GM21360 (cell line): ENCODE measurements at regions not wholly inside any gene's neighbourhood (a gene's known extent, or its start where the extent isn't known, plus 50 kb on each side); places are given as distances from the start of the nearest gene placed in this dataset.

Experiments used
- ATAC-seq: cut with Tn5 transposase; IDR thresholded peaks from one replicate; pipeline ENCODE4 v1.9.1; 2021; ENCODE audit warnings: mild to moderate bottlenecking, moderate library complexity; ENCODE audit not compliant: unreplicated experiment

- no peak for ATAC-seq
Observed at GRCh38 chr19:29321116-29321515, 108.2 kb upstream of the UQCRFS1 start.

- ATAC-seq = no peak
Observed at GRCh38 chr19:29323021-29323430, 110.1 kb upstream of the UQCRFS1 start.

- ATAC-seq = no peak
Observed at GRCh38 chr19:29323440-29324290, 110.7 kb upstream of the UQCRFS1 start.

GRCh38 chr19:29324291-29324680 lies 111.3 kb upstream of the UQCRFS1 start:
- ATAC-seq = no peak

GRCh38 chr19:29324717-29325116 lies 111.8 kb upstream of the UQCRFS1 start:
- no peak for ATAC-seq

- no peak for ATAC-seq
Observed at GRCh38 chr19:29325241-29325975, 112.5 kb upstream of the UQCRFS1 start.

- ATAC-seq = no peak
Observed at GRCh38 chr19:29326351-29326750, 113.4 kb upstream of the UQCRFS1 start.

- no peak for ATAC-seq
Observed at GRCh38 chr19:29326849-29327840, 114.2 kb upstream of the UQCRFS1 start.

GRCh38 chr19:29328586-29328985 lies 115.6 kb upstream of the UQCRFS1 start:
- ATAC-seq = no peak

GRCh38 chr19:29329460-29330134 lies 116.6 kb upstream of the UQCRFS1 start:
- ATAC-seq = no peak

GRCh38 chr19:29336425-29336824 lies 123.5 kb upstream of the UQCRFS1 start:
- no peak for ATAC-seq

- ATAC-seq = no peak
Observed at GRCh38 chr19:29337029-29337428, 124.1 kb upstream of the UQCRFS1 start.

- ATAC-seq = no peak
Observed at GRCh38 chr19:29338480-29338879, 125.5 kb upstream of the UQCRFS1 start.

GRCh38 chr19:29342721-29343120 lies 129.8 kb upstream of the UQCRFS1 start:
- no peak for ATAC-seq

GRCh38 chr19:29364224-29364726 lies 151.3 kb upstream of the UQCRFS1 start:
- ATAC-seq = no peak

GRCh38 chr19:29364999-29365398 lies 152.0 kb upstream of the UQCRFS1 start:
- ATAC-seq = no peak

GRCh38 chr19:29365836-29366417 lies 153.0 kb upstream of the UQCRFS1 start:
- ATAC-seq = no peak

- no peak for ATAC-seq
Observed at GRCh38 chr19:29366757-29367156, 153.8 kb upstream of the UQCRFS1 start.

- no peak for ATAC-seq
Observed at GRCh38 chr19:29367791-29368222, 154.9 kb upstream of the UQCRFS1 start.

GRCh38 chr19:29370276-29370675 lies 155.5 kb upstream of the VSTM2B start:
- no peak for ATAC-seq
